Cardiac fibroblast (primary cell): ENCODE measurements at regions not wholly inside any gene's neighbourhood (a gene's known extent, or its start where the extent isn't known, plus 50 kb on each side); places are given as distances from the start of the nearest gene placed in this dataset.

ENCODE experiments used
- DNase-seq, 2 donors: peaks; one replicate each; pipeline versions ENCODE4 v3.0.0 to v3.0.0-alpha.2; 2010; ENCODE audit warnings: low read depth in 2 of 2
- H3K4me3 ChIP-seq, 2 donors: replicated peaks in 1 of 2; 1 replicate in 1 of 2; 2 replicates in 1 of 2; pipeline ENCODE4 v1.5.1; 2011; ENCODE audit warnings: low read depth in 2 of 2, low read length in 2 of 2, mild to moderate bottlenecking in 2 of 2, moderate library complexity in 1 of 2
- TF ChIP-seq, protein P1 (sequence below): IDR thresholded peaks from one replicate; pipeline ENCODE4 v1.5.1; 2011; ENCODE audit warnings: low read depth, mild to moderate bottlenecking, low read length, inconsistent platforms

DNA sequence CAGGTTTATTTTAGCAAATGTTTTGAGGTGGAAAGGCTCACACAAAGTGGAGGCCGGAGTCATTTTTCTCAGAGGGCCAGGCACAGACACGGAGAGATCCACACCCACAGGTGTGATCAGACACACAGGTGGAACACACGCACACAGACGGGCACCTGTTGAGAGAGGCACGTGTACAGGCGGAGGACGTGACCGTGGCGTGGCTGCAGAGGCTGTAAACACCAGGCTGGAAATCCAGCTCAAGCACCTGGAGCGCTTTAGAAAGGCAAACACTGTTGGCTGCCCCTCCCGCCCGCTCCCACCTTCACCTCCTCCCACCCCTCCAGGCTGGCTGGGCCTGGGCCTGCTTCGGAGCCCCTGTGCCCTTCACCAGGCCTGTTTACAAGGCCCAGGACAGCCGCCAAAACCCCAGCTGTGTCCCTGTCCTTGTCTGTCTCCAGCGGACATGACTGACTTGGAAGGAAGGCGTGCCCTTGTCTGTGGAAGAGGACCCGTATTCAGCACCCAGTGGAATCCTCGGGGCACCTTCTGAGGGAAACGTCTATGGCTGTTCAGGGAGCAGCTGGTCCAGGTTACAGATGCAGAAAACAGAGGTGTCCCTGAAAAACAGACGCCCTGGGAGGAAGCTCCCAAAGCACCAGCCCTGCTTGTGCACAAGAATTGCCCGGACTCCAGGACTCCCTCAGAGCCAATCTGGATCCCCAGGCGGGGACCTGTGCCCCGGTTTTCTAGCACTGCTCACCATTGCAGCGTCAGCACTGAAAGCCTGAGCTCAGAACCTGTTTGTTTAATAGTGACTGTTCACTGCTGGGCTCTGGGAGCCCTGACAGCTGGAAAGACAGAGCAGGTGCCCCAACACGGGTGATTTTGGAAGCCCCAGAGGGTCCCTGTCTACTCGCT, 134.3 kb upstream of the HAAO start:
- no peak overlapping the region for H3K4me3 ChIP-seq
- DNase-seq, result no peak
- TF ChIP-seq, protein P1, sequence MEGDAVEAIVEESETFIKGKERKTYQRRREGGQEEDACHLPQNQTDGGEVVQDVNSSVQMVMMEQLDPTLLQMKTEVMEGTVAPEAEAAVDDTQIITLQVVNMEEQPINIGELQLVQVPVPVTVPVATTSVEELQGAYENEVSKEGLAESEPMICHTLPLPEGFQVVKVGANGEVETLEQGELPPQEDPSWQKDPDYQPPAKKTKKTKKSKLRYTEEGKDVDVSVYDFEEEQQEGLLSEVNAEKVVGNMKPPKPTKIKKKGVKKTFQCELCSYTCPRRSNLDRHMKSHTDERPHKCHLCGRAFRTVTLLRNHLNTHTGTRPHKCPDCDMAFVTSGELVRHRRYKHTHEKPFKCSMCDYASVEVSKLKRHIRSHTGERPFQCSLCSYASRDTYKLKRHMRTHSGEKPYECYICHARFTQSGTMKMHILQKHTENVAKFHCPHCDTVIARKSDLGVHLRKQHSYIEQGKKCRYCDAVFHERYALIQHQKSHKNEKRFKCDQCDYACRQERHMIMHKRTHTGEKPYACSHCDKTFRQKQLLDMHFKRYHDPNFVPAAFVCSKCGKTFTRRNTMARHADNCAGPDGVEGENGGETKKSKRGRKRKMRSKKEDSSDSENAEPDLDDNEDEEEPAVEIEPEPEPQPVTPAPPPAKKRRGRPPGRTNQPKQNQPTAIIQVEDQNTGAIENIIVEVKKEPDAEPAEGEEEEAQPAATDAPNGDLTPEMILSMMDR, result no peak

DNA sequence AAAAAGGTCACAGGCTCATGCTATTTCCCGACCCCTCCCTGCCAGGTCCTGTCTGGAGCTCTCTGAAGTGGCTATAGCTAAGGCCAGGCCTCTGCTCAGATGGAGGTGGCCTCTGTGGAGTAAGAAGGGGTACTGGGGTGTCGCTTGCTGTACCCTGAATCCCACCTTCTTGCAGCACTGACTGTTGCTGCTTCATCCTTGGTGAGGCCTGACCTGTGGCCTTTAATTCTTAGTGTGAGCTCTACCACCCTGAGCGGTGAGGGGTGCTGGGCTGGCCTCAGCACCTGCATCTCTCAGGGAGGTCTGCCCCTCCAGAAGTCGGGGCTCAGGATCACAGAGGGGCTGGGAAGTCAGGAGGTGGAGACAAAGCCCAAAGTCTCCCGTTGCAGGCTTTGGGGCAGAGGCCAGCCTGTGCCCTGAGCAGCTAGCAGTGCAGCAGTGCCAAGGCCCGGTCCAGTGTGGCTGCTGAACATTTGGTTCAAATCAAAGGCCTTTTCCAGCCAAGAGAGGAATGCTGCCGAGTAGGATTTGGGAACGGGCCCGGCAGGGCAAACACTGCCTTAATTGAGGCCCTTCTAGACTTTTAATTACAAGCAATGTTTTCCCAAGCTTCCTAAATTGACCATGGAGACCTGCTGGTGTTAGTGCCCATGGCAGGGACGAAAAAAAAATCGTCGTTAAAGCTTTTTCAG, 133.5 kb upstream of the HAAO start:
- peak in 1 of 2 donors; percentile 55 for DNase-seq
- no peak overlapping the region for H3K4me3 ChIP-seq
- TF ChIP-seq, protein P1, result no peak

DNA sequence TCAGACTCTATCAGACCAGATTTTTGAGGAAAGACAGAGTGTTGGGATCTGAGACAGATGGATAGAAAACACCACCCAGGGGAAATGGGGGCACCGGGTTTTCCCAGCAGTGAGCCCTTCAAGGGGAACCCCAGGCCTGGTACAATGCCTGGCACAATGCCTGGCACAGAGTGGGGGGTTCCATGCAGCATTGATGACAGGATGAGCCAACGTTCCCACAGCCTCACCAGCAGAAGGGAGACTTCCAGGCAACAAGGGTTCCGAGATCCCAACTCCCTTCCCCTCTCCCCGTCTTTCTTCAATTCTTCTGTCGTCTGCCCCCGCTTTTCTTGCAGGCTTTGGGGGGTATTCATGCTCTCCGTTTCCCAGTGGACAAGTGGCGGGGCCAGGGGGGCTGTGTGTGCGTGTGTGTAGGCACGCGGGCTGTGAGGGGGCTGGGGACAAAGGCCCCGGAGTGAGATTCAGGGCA, 132.1 kb upstream of the HAAO start:
- no peak overlapping the region for H3K4me3 ChIP-seq

DNA sequence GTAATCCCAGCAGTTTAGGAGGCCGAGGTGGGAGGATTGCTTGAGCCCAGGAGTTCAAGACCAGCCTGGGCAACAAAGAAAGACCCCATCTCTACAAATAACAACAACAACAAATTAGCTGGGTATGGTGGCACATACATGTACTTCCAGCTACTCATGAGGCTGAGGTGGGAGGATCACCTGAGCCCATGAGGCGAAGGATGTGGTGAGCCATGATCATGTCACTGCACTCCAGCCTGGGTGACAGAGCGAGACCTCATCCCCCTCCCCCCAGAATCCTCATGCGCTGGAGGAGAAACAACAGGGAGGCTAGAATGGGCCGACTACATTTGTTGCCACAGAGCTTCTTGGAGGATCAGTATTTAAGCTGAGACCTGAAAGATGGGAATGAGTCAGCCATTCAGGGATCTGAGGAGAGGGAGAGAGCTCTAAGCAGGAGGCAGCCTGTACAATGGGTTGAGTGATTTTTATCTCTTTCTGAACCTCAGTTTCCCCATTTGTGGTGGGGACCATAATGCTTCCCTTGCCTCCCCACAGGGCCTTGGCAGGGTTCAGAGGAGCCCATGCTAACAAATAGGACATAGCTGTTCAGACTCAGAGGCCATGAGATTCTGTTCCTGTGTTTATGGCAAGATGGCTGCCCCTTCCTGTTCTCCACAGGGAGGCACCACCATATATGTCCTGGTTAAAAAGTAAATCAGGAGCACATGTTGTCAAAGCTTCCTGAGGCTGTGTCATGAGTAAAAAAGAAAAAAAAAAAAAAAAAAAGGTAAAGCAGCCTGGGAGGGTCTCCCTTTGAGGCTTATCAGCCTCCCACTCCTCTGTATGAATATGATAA, 131.4 kb upstream of the HAAO start:
- TF ChIP-seq, protein P1, result no peak
- no peak overlapping the region for H3K4me3 ChIP-seq

More for the DNA sequence above, 132.1 kb upstream of the HAAO start:
- DNase-seq, result peak; percentile 77 to 98
- TF ChIP-seq, protein P1, result no peak

DNA sequence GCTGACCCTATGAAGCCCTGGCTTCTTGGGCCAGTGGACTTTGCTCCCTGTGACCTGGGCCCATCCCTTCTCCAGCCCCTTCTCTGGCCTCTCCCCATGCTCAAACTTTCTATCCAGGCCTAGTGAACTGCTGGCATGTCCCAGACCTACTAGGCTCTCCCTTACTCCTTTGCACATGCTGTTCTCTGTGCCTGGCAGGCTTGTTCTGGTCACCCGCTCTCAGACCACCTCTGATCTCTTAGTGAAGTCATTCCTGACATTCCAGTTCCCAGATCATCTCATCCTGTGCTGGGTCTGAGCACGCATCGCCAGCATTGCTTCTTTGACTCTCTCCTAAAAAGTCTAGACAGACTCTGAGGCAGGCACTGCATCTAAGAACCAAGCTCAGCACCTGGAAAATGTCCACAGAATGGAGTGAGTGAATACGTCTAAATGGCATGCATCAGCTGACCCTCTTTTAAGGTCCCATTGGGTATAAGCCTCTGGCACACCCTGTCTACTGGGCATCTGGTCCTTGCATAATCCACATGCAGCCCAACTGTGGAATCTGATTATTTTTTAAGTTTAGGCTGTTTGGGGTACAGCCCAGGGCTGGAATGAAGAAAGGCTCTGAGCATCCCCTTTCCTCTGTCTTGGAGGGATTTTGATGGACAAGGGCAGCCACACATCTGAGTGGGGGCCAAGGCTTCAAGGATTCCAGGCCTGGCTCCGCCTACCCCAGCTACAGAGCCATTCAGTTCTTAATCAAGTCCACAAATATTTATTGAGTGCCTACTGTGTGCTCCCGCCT, 130.6 kb upstream of the HAAO start:
- no peak overlapping the region for H3K4me3 ChIP-seq
- TF ChIP-seq, protein P1, result no peak
- DNase-seq, result peak; percentile 95 to 96

More for the DNA sequence above, 131.4 kb upstream of the HAAO start:
- peak; percentile 63 to 77 for DNase-seq

DNA sequence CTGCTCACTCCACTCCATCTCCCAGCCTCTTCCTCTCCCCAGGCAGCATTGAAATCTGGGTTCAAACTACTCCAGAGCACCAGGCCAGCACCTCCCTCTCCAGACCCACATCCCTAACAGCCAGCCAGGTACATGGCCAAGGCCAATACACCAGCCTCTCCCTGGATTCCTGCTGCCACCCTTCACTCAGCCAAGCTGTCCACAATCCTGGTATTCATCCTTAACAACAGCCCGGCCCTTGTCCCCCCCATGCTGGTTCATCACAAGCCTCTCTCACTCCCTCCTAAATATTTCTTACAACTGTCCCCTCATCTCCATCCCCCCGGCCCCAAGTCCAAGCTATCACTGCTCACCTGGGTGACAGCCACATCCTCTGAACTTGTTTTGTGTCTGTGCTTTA, 129.9 kb upstream of the HAAO start:
- H3K4me3 ChIP-seq, result no peak overlapping the region
- TF ChIP-seq, protein P1, result no peak
- DNase-seq, result no peak
